ENCODE measurements at regions not wholly inside any gene's neighbourhood (a gene's known extent, or its start where the extent isn't known, plus 50 kb on each side); places are given as distances from the start of the nearest gene placed in this dataset.
A peak's percentile ranks its signal among the peaks of the same experiment; 100 is the strongest.
"Not testable (repeated sequence)": the region's sequence is repeated elsewhere in the genome, so short reads cannot be mapped to it uniquely, and the experiment has no call there.

GRCh38 chr10:47711428-47711827, 52.0 kb downstream of the SYT15B start:
- H3K9me3 Mint-ChIP-seq (ENCODE audit: low read depth); H3K27ac Mint-ChIP-seq; H3K4me1 Mint-ChIP-seq (ENCODE audit: low read depth); H3K4me3 Mint-ChIP-seq; H3K27me3 Mint-ChIP-seq; H3K36me3 Mint-ChIP-seq: not testable (repeated sequence)

DNA sequence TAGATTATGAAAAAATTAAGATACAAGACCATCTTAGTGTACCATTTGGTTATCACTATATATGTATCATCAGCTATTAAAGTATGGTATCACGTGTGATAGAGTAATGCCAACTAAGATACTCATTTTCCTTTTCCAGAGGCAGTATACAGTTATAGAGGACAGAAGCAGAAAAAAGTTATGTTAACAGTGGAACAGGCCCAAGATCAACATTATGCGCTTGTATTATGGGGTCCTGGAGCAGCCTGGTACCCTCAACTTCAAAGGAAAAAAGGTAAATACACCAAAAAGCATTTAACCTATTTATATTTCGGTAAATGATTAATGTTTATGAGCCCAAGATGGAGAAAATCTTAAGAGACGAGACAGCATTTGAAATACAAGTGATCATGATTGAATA, 52.9 kb downstream of the SYT15B start:
- not testable (repeated sequence) for H3K9me3 Mint-ChIP-seq (ENCODE audit: low read depth); H3K27me3 Mint-ChIP-seq; H3K36me3 Mint-ChIP-seq; H3K4me3 Mint-ChIP-seq; H3K27ac Mint-ChIP-seq; H3K4me1 Mint-ChIP-seq (ENCODE audit: low read depth)

DNA sequence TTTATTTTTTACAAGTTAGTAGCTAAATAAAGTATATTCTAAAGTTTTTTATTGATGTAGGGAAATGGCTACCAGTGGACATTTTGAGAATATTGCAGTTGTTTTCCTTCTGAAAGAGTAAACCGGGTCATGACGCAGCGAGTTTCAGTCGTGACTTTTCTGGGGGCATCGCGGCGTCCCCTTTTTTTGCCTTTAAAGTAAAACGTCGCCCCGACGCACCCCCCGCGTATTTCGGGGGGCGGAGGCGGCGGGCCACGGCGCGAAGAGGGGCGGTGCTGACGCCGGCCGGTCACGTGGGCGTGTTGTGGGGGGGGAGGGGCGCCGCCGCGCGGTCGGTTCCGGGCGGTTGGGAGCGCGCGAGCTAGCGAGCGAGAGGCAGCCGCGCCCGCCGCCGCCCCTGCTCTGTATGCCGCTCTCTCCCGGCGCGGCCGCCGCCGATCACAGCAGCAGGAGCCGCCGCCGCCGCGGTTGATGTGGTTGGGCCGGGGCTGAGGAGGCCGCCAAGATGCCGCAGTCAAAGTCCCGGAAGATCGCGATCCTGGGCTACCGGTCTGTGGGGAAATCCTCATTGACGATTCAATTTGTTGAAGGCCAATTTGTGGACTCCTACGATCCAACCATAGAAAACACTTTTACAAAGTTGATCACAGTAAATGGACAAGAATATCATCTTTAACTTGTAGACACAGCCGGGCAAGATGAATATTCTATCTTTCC, 57.5 kb downstream of the SYT15B start:
- H3K4me1 Mint-ChIP-seq (ENCODE audit: low read depth); H3K36me3 Mint-ChIP-seq; H3K27ac Mint-ChIP-seq; H3K9me3 Mint-ChIP-seq (ENCODE audit: low read depth); H3K27me3 Mint-ChIP-seq: not testable (repeated sequence)
- H3K4me3 Mint-ChIP-seq: peak overlapping the region; percentile 51

GRCh38 chr10:47701285-47701684, 62.1 kb downstream of the SYT15B start:
- H3K4me3 Mint-ChIP-seq; H3K27me3 Mint-ChIP-seq; H3K36me3 Mint-ChIP-seq; H3K4me1 Mint-ChIP-seq (ENCODE audit: low read depth); H3K9me3 Mint-ChIP-seq (ENCODE audit: low read depth); H3K27ac Mint-ChIP-seq: not testable (repeated sequence)

DNA sequence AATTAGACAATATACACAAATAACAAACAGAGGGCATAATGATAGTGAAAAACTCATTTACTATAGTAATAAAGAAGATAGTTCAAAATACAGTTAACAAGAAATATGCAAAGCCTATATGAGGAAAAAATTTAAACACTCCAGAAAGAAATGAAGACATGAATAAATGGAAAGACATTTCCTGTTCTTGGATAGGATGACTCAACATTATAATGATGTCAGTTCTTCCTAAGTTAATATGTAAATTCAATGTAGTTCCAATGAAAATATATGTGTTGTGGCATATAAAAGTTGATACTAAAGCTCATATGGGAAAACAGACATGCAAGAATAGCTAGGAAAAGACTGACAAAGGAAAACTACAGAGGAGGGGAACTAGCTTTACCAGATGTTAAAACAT, 63.5 kb downstream of the SYT15B start:
- H3K9me3 Mint-ChIP-seq (ENCODE audit: low read depth); H3K4me3 Mint-ChIP-seq; H3K27me3 Mint-ChIP-seq; H3K4me1 Mint-ChIP-seq (ENCODE audit: low read depth); H3K27ac Mint-ChIP-seq; H3K36me3 Mint-ChIP-seq: not testable (repeated sequence)

GRCh38 chr10:47696170-47696569, 67.2 kb downstream of the SYT15B start:
- H3K4me1 Mint-ChIP-seq (ENCODE audit: low read depth); H3K36me3 Mint-ChIP-seq; H3K9me3 Mint-ChIP-seq (ENCODE audit: low read depth); H3K4me3 Mint-ChIP-seq; H3K27ac Mint-ChIP-seq; H3K27me3 Mint-ChIP-seq: not testable (repeated sequence)

DNA sequence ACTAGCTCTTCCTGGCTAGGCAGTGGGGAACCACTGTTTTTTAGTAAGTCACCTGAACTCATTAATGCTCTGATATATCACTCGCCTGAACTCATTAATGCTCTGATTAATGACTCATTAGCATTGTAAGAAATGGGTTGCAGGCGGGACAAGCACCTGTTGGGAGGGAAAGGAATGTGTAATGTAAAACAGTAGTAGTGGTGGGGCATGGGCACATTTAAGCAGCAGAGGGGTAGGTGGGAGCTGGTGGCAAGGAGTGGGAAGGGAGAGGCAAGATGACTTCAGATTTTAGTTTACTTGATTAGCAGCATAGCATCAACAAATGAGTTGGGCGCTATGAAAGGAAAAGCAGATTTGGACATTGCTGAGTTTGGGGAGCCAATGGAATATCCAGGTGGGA, 68.2 kb downstream of the SYT15B start:
- not testable (repeated sequence) for H3K9me3 Mint-ChIP-seq (ENCODE audit: low read depth); H3K27me3 Mint-ChIP-seq; H3K36me3 Mint-ChIP-seq; H3K4me1 Mint-ChIP-seq (ENCODE audit: low read depth); H3K27ac Mint-ChIP-seq; H3K4me3 Mint-ChIP-seq

DNA sequence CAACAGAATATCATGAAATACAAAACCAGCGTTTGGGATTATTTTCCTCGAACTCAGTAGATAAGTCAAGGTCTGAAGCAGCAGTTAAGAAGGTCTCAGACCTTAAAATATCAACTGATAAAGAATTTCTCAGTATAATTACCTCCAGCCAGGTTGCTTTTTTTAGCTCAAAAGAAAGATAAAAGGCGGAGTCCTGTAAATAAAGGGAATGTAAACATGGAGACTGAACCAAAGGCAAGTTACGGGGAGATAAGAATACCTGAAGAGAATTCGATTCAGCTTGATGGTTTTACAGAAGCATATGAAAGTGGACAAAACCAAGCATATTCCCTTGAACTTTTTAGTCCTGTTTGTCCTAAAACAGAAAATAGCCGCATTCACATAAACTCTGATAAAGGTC, 73.1 kb downstream of the SYT15B start:
- not testable (repeated sequence) for H3K27ac Mint-ChIP-seq; H3K36me3 Mint-ChIP-seq; H3K4me3 Mint-ChIP-seq; H3K4me1 Mint-ChIP-seq (ENCODE audit: low read depth); H3K27me3 Mint-ChIP-seq; H3K9me3 Mint-ChIP-seq (ENCODE audit: low read depth)

DNA sequence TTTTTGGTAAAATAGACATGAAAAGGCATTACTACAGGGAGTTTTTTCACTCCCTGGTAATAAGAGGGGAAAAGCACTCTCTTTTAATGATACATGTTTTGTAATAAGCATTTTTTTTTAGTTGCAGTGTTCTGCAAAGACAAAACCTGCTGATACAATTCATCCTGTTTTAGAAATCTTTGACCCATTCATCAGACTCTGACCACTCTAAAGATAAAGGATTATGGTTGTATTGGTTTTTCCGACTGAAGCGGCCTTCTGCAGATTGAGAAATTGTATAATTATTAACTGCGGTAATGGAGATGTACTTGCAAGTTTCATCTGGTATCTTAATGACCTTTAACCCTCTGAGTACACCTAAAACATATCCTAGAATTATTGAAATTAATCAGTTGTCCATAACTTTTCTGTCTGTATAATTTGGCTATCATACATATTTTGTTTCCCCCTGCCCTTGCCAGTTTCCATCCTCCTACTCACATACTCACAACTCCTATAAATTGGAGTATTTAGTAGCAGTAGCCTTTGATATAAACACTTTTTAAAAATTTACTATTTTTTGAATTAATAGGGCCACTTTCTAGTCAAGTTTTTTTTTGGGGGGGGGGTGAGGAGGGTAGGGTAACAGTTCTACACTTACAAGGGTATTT, 79.4 kb downstream of the SYT15B start:
- not testable (repeated sequence) for H3K4me3 Mint-ChIP-seq; H3K4me1 Mint-ChIP-seq (ENCODE audit: low read depth); H3K27ac Mint-ChIP-seq; H3K27me3 Mint-ChIP-seq; H3K9me3 Mint-ChIP-seq (ENCODE audit: low read depth); H3K36me3 Mint-ChIP-seq

- not testable (repeated sequence) for H3K4me3 Mint-ChIP-seq; H3K27ac Mint-ChIP-seq; H3K4me1 Mint-ChIP-seq (ENCODE audit: low read depth); H3K9me3 Mint-ChIP-seq (ENCODE audit: low read depth); H3K36me3 Mint-ChIP-seq; H3K27me3 Mint-ChIP-seq
Observed at GRCh38 chr10:47681638-47681990, 81.8 kb downstream of the SYT15B start.

DNA sequence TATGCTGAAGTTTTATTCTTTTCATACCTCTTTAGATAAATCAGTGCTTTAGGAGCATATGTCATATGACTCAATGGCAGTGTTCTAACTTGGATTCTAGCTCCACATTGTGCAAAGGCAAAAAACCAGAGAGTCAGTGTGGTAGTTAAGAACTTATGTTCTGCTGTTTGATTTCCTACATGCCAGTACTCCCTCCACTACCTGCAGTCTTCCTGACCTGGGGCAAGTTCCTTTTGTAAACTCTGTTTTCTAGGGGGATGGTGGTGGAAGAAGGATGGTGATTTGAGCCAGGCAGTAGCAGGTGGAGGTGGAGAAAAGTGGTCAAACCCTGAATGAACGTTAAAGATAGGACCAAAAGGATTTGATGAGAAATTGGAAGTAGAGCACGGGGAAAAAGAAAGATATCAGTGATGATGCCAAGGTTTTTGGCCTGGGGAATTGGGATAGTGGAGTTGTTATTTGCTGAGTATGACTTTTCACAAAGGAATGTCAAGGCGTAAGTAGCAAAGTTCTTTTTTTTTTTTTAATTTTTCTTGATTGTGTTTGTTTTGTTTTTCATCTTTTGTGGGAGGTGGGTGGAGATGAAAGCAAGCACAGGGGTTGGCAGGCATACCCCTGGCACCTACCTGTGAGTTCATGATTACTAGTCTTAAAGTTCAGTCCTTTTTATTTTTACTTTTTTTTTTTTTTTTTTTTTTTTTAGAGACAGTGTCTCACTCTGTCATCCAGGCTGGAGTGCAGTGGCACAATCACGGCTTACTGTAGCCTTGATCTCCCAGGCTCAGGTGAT, 82.3 kb downstream of the SYT15B start:
- not testable (repeated sequence) for H3K4me1 Mint-ChIP-seq (ENCODE audit: low read depth); H3K36me3 Mint-ChIP-seq; H3K27ac Mint-ChIP-seq; H3K27me3 Mint-ChIP-seq; H3K4me3 Mint-ChIP-seq; H3K9me3 Mint-ChIP-seq (ENCODE audit: low read depth)

DNA sequence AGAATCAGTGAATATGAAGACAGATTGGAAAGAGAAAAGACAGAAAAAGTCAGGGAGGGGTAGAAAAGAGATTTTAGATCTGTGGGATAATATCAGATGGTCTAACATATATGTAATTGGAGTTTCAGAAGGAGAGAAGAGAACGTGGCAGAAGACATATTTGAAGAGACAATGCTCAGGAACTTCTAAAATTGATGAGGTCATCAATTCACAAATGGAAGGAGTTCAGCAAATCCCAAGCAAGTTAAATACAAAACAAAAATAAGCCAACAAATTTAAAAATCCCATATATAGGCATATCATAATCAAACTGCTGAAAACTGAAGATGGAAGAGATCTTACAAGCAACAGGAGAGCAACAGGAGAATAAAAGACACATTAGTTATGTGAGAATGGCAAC, 87.3 kb downstream of the SYT15B start:
- not testable (repeated sequence) for H3K27ac Mint-ChIP-seq; H3K36me3 Mint-ChIP-seq; H3K27me3 Mint-ChIP-seq; H3K4me3 Mint-ChIP-seq; H3K4me1 Mint-ChIP-seq (ENCODE audit: low read depth); H3K9me3 Mint-ChIP-seq (ENCODE audit: low read depth)

DNA sequence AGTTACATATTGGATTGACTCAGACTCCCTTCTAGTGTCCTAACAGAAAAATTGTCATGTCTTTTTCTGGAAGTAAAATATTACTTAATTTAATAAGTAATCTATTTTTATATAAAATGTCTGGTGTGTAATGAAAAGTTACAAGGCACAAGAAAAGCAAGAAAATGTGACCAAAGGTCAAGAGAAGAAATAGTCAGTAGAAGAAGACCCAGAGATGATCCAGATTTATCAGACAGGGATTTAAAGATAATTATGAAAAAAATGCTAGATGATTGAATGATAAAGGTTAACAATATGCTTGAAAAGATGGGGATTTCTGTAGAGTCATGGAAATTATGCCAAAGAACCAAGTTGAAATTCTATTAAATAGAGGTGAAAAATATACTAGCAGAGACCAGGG, 87.8 kb downstream of the SYT15B start:
- H3K36me3 Mint-ChIP-seq; H3K27me3 Mint-ChIP-seq; H3K9me3 Mint-ChIP-seq (ENCODE audit: low read depth); H3K4me1 Mint-ChIP-seq (ENCODE audit: low read depth); H3K27ac Mint-ChIP-seq; H3K4me3 Mint-ChIP-seq: not testable (repeated sequence)

GRCh38 chr10:47673128-47673527, 90.3 kb downstream of the SYT15B start:
- H3K27me3 Mint-ChIP-seq; H3K27ac Mint-ChIP-seq; H3K4me3 Mint-ChIP-seq; H3K9me3 Mint-ChIP-seq (ENCODE audit: low read depth); H3K4me1 Mint-ChIP-seq (ENCODE audit: low read depth); H3K36me3 Mint-ChIP-seq: not testable (repeated sequence)

DNA sequence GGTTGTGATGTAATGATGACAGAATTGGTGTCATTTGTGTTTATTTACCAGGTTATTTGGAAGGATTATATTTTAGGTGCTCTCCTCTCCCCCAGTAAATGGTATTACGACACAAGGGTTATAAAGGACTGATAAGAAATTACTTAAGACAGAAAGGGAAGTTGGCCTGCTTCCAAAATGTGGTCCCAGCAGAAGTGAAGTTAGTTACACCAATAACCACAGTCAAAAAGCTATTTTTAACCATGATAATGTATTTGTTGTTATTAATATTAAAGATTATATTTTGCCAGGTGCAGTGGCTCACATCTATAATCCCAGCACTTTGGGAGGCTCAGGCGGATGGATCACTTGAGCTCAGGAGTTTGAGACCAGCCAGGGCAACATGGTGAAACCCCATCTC, 92.5 kb downstream of the SYT15B start:
- not testable (repeated sequence) for H3K27ac Mint-ChIP-seq; H3K27me3 Mint-ChIP-seq; H3K9me3 Mint-ChIP-seq (ENCODE audit: low read depth); H3K4me1 Mint-ChIP-seq (ENCODE audit: low read depth); H3K4me3 Mint-ChIP-seq; H3K36me3 Mint-ChIP-seq

DNA sequence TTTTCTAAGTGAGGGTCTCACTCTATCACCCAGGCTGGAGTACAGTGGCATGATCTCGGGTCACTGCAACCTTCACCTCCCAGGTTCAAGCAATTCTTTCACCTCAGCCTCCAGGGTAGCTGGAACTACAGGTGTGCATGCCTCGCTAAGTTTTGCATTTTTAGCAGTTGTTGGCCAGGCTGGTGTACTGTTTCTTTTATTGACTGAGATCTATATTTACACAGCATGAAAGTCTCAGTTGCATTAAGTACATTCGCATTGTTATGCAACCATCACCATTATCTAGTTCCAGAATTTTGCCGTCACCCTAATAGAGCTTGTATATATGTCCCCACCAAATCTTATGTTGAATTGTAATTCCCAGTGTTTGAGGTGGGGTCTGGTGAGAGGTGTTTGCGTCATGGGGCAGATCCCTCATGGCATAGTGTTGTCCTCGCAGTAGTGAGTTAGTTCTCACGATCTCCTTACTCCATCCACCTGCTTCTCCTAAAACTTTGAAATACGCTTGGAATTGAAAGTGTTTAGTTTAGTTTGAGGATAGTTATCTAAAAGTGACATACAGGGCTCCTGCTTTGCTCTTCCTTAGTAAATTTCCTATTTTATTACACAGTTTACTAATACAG, 101.3 kb downstream of the SYT15B start:
- H3K36me3 Mint-ChIP-seq; H3K27ac Mint-ChIP-seq; H3K4me1 Mint-ChIP-seq (ENCODE audit: low read depth); H3K9me3 Mint-ChIP-seq (ENCODE audit: low read depth); H3K27me3 Mint-ChIP-seq; H3K4me3 Mint-ChIP-seq: not testable (repeated sequence)

Measured in activated naive CD8-positive, alpha-beta T cell (primary cell).